H9 (cell line): ENCODE measurements at regions not wholly inside any gene's neighbourhood (a gene's known extent, or its start where the extent isn't known, plus 50 kb on each side); places are given as distances from the start of the nearest gene placed in this dataset.

Experiments
- DNase-seq: peaks from one replicate; pipeline ENCODE4 v3.0.0-alpha.2; 2017
- H2AFZ ChIP-seq: one replicate; pipeline ENCODE4 v1.6.1; 2013; ENCODE audit warnings: mild to moderate bottlenecking, low read length, control low read depth, moderate library complexity
- H2AK5ac ChIP-seq: 2 replicates; pipeline ENCODE4 v1.6.1; 2013; ENCODE audit warnings: low read length, control low read depth, mixed read lengths; ENCODE audit not compliant: insufficient read length
- H2BK120ac ChIP-seq: one replicate; pipeline ENCODE4 v1.6.1; 2013; ENCODE audit warnings: low read depth, mild to moderate bottlenecking, low read length, control low read depth, inconsistent platforms; ENCODE audit not compliant: poor library complexity, severe bottlenecking
- H2BK12ac ChIP-seq: 2 replicates; pipeline ENCODE4 v1.6.1; 2013; ENCODE audit warnings: low read length, control low read depth, mixed read lengths, low read depth; ENCODE audit not compliant: insufficient read length
- H2BK15ac ChIP-seq: 2 replicates; pipeline ENCODE4 v1.6.1; 2013; ENCODE audit warnings: low read depth, low read length, control low read depth
- H2BK20ac ChIP-seq: one replicate; pipeline ENCODE4 v1.6.1; 2013; ENCODE audit warnings: low read depth, mild to moderate bottlenecking, low read length, control low read depth, inconsistent platforms; ENCODE audit not compliant: poor library complexity, severe bottlenecking
- H2BK5ac ChIP-seq: 2 replicates; pipeline ENCODE4 v1.6.1; 2013; ENCODE audit warnings: low read length, control low read depth, mixed read lengths; ENCODE audit not compliant: insufficient read length
- H3K14ac ChIP-seq: 2 replicates; pipeline ENCODE4 v1.6.1; 2013; ENCODE audit warnings: low read length, control low read depth; ENCODE audit not compliant: insufficient read depth
- H3K18ac ChIP-seq: 2 replicates; pipeline ENCODE4 v1.6.1; 2013; ENCODE audit warnings: low read depth, mild to moderate bottlenecking, mixed read lengths, low read length, control low read depth; ENCODE audit not compliant: insufficient read length
- H3K23ac ChIP-seq: 2 replicates; pipeline ENCODE4 v1.6.1; 2013; ENCODE audit warnings: low read length, control low read depth, mixed read lengths, low read depth; ENCODE audit not compliant: insufficient read length
- H3K23me2 ChIP-seq: 2 replicates; pipeline ENCODE4 v1.6.1; 2013; ENCODE audit warnings: low read depth, mild to moderate bottlenecking, mixed read lengths, low read length, control low read depth; ENCODE audit not compliant: insufficient read length, poor library complexity, severe bottlenecking
- H3K27ac ChIP-seq: 2 replicates; pipeline ENCODE4 v1.5.1; 2013; ENCODE audit warnings: low read length, control low read depth, mixed read lengths, low read depth; ENCODE audit not compliant: insufficient read length
- H3K27me3 ChIP-seq: 2 replicates; pipeline ENCODE4 v1.6.1; 2013; ENCODE audit warnings: low read length, control low read depth, inconsistent platforms; ENCODE audit not compliant: insufficient read depth
- H3K4ac ChIP-seq: 2 replicates; pipeline ENCODE4 v1.6.1; 2013; ENCODE audit warnings: low read depth, mild to moderate bottlenecking, control low read depth, inconsistent platforms, low read length, moderate library complexity
- H3K4me1 ChIP-seq: 2 replicates; pipeline ENCODE4 v1.6.1; 2013; ENCODE audit warnings: low read length, control low read depth, inconsistent platforms; ENCODE audit not compliant: insufficient read depth
- H3K4me2 ChIP-seq: 2 replicates; pipeline ENCODE4 v1.6.1; 2013; ENCODE audit warnings: low read length, control low read depth, mixed read lengths; ENCODE audit not compliant: insufficient read length, insufficient read depth
- H3K56ac ChIP-seq: 2 replicates; pipeline ENCODE4 v1.6.1; 2013; ENCODE audit warnings: low read depth, mild to moderate bottlenecking, mixed read lengths, low read length, control low read depth; ENCODE audit not compliant: insufficient read length
- H3K79me1 ChIP-seq: 2 replicates; pipeline ENCODE4 v1.6.1; 2013; ENCODE audit warnings: low read depth, mild to moderate bottlenecking, moderate library complexity, low read length, control low read depth, inconsistent platforms; ENCODE audit not compliant: insufficient read depth, poor library complexity, severe bottlenecking
- H3K79me2 ChIP-seq: 2 replicates; pipeline ENCODE4 v1.6.1; 2013; ENCODE audit warnings: low read length, control low read depth, inconsistent platforms; ENCODE audit not compliant: insufficient read depth
- H3K9ac ChIP-seq: 2 replicates; pipeline ENCODE4 v1.6.1; 2013; ENCODE audit warnings: low read length, control low read depth, mixed read lengths; ENCODE audit not compliant: insufficient read length; ENCODE audit errors: extremely low read depth
- H3K9me3 ChIP-seq: one replicate; pipeline ENCODE4 v1.6.1; 2013; ENCODE audit warnings: low read depth, low read length, inconsistent platforms; ENCODE audit not compliant: control insufficient read depth
- H3T11ph ChIP-seq: one replicate; pipeline ENCODE4 v1.6.1; 2013; ENCODE audit warnings: mild to moderate bottlenecking, low read length, control low read depth, inconsistent platforms
- H4K20me1 ChIP-seq: one replicate; pipeline ENCODE4 v1.6.1; 2013; ENCODE audit not compliant: control insufficient read depth, insufficient read length, insufficient read depth
- H4K5ac ChIP-seq: 2 replicates; pipeline ENCODE4 v1.6.1; 2013; ENCODE audit warnings: low read depth, mild to moderate bottlenecking, mixed read lengths, low read length, control low read depth; ENCODE audit not compliant: insufficient read length
- H4K8ac ChIP-seq: replicated peaks from 2 replicates; pipeline ENCODE4 v1.6.1; 2013; ENCODE audit warnings: low read length, control low read depth, mixed read lengths, low read depth; ENCODE audit not compliant: insufficient read length
- H4K91ac ChIP-seq: 2 replicates; pipeline ENCODE4 v1.6.1; 2013; ENCODE audit warnings: low read depth, mild to moderate bottlenecking, moderate library complexity, mixed read lengths, low read length, control low read depth; ENCODE audit not compliant: insufficient read length
- H3K27ac Mint-ChIP-seq, 3 experiments: 2 replicates in 2 of 3; 3 replicates in 1 of 3; pipeline ENCODE4 v1.8.0; 2020 to 2021; ENCODE audit warnings: mixed read lengths in 3 of 3, mild to moderate bottlenecking in 1 of 3, moderate library complexity in 1 of 3
- H3K27me3 Mint-ChIP-seq: 2 replicates; pipeline ENCODE4 v1.8.0; 2021; ENCODE audit warnings: low read depth, mild to moderate bottlenecking, moderate library complexity, mixed read lengths
- H3K36me3 Mint-ChIP-seq, 3 experiments: 2 replicates in 2 of 3; 3 replicates in 1 of 3; pipeline ENCODE4 v1.8.0; 2020 to 2021; ENCODE audit warnings: low read depth in 3 of 3, mixed read lengths in 3 of 3; ENCODE audit not compliant: insufficient read depth in 1 of 3
- H3K4me1 Mint-ChIP-seq, 2 experiments: 2 replicates each; pipeline ENCODE4 v1.8.0; 2020; ENCODE audit warnings: mixed read lengths in 2 of 2
- H3K4me3 Mint-ChIP-seq, 2 experiments: 2 replicates in 1 of 2; 3 replicates in 1 of 2; pipeline ENCODE4 v1.8.0; 2020 to 2021; ENCODE audit warnings: mild to moderate bottlenecking in 2 of 2, mixed read lengths in 2 of 2, moderate library complexity in 1 of 2
- H3K9me3 Mint-ChIP-seq, 2 experiments: 2 replicates in 1 of 2; 3 replicates in 1 of 2; pipeline ENCODE4 v1.8.0; 2020; ENCODE audit warnings: mild to moderate bottlenecking in 2 of 2, mixed read lengths in 2 of 2, moderate library complexity in 1 of 2
- WGBS: extraction: QIAGEN DNeasy Blood & Tissue Kit; methylation state at CpG from one replicate; pipeline ENCODE4 v1.1.7; 2013; ENCODE audit warnings: missing lambda C conversion rate, low lambda C conversion rate, mixed read lengths; ENCODE audit not compliant: insufficient read length; ENCODE audit errors: extremely low coverage; 5-methylcytosine and 5-hydroxymethylcytosine counted together
- TF ChIP-seq, protein P1 (sequence below): fragments of 200-600 bp; sonication (generic); conservative IDR thresholded peaks from 3 replicates; pipeline ENCODE4 v1.8.0; 2021; ENCODE audit warnings: antibody characterized with exemption, mild to moderate bottlenecking

DNA sequence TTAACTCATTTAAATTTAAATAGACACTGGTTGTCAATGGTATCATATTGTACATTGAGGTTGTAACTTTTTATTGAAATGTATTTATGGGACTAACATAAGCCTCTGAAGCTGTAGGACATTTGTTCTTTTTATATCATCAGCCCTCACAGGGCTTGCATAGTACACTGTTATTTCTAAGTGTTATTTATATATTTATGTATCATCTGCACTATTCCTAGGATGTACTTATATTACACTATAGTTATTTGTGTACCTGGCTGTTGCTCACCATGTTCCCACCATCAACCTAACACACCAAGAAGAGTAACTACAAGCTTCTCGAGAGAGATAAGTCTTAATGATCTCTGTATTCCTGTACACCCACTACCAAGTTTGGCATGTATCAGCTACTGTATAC is 224.7 kb downstream of the PPP1R3A start:
- Mint-ChIP-seq H3K36me3 (no peaks in the 10 kb centered on the region; a peak in 1 of 7 replicates), H3K4me3 (no peak overlapping the region), H3K9me3 (0 out of 5 replicates have a peak, but pooled peaks cover 0 to 2% of the 10 kb centered on the region in 2 experiments), H3K27ac (no peak overlapping the region), H3K27me3 (no peaks in the 10 kb centered on the region; the same call in none of the 2 replicates), H3K4me1 (no peaks in the 10 kb centered on the region)
- Histone ChIP-seq H3K14ac (no peak overlapping the region), H3K23ac (no peak overlapping the region), H3T11ph (no peak overlapping the region), H4K8ac (no peak overlapping the region), H2BK120ac (no peak overlapping the region), H4K20me1 (no peaks in the 10 kb centered on the region), H4K5ac (no peak overlapping the region), H2BK15ac (no peak overlapping the region), H4K91ac (no peak overlapping the region), H2AK5ac (no peak overlapping the region), H3K79me2 (no peaks in the 10 kb centered on the region), H3K4me2 (no peak overlapping the region), H3K9me3 (no peaks in the 10 kb centered on the region), H3K56ac (no peak overlapping the region), H3K9ac (no peak overlapping the region), H3K27ac (no peak overlapping the region), H2BK20ac (no peak overlapping the region), H3K4me1 (no peaks in the 10 kb centered on the region), H3K18ac (no peak overlapping the region), H3K27me3 (no peaks in the 10 kb centered on the region), H3K79me1 (no peaks in the 10 kb centered on the region), H3K23me2 (no peaks in the 10 kb centered on the region), H2AFZ (no peak overlapping the region), H2BK5ac (no peak overlapping the region), H3K4ac (no peak overlapping the region), H2BK12ac (no peak overlapping the region)
- TF ChIP-seq, protein P1, sequence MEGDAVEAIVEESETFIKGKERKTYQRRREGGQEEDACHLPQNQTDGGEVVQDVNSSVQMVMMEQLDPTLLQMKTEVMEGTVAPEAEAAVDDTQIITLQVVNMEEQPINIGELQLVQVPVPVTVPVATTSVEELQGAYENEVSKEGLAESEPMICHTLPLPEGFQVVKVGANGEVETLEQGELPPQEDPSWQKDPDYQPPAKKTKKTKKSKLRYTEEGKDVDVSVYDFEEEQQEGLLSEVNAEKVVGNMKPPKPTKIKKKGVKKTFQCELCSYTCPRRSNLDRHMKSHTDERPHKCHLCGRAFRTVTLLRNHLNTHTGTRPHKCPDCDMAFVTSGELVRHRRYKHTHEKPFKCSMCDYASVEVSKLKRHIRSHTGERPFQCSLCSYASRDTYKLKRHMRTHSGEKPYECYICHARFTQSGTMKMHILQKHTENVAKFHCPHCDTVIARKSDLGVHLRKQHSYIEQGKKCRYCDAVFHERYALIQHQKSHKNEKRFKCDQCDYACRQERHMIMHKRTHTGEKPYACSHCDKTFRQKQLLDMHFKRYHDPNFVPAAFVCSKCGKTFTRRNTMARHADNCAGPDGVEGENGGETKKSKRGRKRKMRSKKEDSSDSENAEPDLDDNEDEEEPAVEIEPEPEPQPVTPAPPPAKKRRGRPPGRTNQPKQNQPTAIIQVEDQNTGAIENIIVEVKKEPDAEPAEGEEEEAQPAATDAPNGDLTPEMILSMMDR = no peak
- DNase-seq = no peak
- WGBS = no CpG with 5 or more reads among the region's 1 CpG
